NCI-H1417 (cell line): ENCODE measurements at regions not wholly inside any gene's neighbourhood (a gene's known extent, or its start where the extent isn't known, plus 50 kb on each side); places are given as distances from the start of the nearest gene placed in this dataset.
A peak's percentile ranks its signal among the peaks of the same experiment; 100 is the strongest.

Source experiments
- DNase-seq, 3 experiments: peaks; one replicate each; lab custom pipeline; 2025; lab: John Stamatoyannopoulos, UW

DNA sequence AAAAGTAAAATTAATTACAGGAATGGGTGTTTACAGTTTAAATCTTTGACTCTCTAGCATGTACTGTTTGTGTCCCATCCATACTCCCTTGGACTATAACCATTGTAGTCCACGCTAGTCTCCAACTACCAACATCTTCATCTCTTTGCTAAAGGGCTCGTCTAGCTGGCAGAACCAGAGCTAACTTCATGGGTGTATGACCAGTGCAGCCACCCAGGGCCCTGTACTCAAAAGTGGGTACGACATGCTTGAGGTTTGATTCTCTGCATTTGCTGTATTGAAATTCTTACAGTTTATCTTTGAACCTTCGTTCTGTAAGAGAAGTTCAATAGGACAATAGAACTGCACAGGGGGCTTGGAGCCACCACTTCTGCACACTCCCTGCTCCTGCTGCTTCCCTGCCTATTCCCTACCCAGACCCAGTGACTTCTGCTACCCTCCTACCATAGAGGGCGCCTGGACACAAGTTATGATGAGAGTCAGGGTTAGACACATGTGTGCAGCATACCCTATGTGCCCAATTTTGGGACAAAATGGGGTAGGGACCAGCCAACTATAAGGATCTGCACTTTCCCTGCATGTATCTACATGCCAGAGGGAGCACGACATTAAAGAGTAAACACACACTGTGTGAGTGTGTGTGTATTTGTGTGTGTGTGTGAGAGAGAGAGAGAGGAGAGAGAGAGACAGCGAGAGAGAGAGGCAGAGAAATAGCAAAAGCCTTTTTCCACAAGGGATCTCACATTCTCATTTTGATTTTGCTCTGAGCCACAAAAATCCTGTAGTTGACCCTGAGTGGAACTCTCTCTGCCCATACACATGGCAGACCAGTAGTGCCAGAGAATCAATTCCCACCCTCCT lies 59.0 kb upstream of the NECTIN3 start:
- peak in 1 of 3 experiments; percentile 10 for DNase-seq
